ENCODE measurements at regions not wholly inside any gene's neighbourhood (a gene's known extent, or its start where the extent isn't known, plus 50 kb on each side); places are given as distances from the start of the nearest gene placed in this dataset.

DNA sequence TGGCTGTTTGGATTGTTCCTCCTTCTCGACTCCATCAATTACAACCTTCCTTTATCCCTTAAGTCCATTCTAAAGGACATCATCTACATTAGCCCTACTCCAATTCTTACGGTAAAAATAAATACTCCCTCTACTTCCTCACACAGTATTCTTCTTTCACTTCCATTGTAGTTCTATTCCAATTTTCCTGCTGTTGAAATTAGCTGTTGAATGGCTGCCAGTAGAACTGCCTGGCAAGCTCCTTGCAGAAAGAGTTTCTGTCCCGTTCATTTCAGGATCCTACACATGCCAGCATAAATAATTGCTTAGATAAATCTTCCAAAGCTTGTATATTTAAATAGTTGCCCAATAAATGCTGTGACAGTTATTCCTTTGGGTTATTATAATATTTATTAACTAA, 459.3 kb upstream of the TRIB2 start:
- no peak overlapping the region for H3K27ac Mint-ChIP-seq (ENCODE audit: unreplicated experiment)
- H3K27me3 Mint-ChIP-seq (ENCODE audit: unreplicated experiment) = no peaks in the 10 kb centered on the region
- H3K9me3 Mint-ChIP-seq (ENCODE audit: unreplicated experiment) = no peaks in the 10 kb centered on the region
- no peak overlapping the region for H3K4me3 Mint-ChIP-seq (ENCODE audit: unreplicated experiment)
- no peaks in the 10 kb centered on the region for H3K36me3 Mint-ChIP-seq (ENCODE audit: unreplicated experiment)
- DNase-seq = no peak
- TF ChIP-seq CTCF (IDR thresholded peaks at IDR 0.05; ENCODE audit: partially characterized antibody, unreplicated experiment) = no peak
- H3K4me1 Mint-ChIP-seq (ENCODE audit: low read depth, unreplicated experiment) = peaks cover 15% of the 10 kb centered on the region

- H3K36me3 Mint-ChIP-seq (ENCODE audit: unreplicated experiment) = no peaks in the 10 kb centered on the region
- no peaks in the 10 kb centered on the region for H3K27me3 Mint-ChIP-seq (ENCODE audit: unreplicated experiment)
- H3K4me1 Mint-ChIP-seq (ENCODE audit: low read depth, unreplicated experiment) = peaks cover 19% of the 10 kb centered on the region
- no peak overlapping the region for H3K27ac Mint-ChIP-seq (ENCODE audit: unreplicated experiment)
- H3K9me3 Mint-ChIP-seq (ENCODE audit: unreplicated experiment) = no peaks in the 10 kb centered on the region
- DNase-seq = no peak
- H3K4me3 Mint-ChIP-seq (ENCODE audit: unreplicated experiment) = no peak overlapping the region
- no peak for TF ChIP-seq CTCF (IDR thresholded peaks at IDR 0.05; ENCODE audit: partially characterized antibody, unreplicated experiment)
Observed at GRCh38 chr2:12259493-12259892, 457.2 kb upstream of the TRIB2 start.

- Mint-ChIP-seq H3K36me3 (ENCODE audit: unreplicated experiment) (no peaks in the 10 kb centered on the region), H3K27ac (ENCODE audit: unreplicated experiment) (peak overlapping the region; percentile 15), H3K4me1 (ENCODE audit: low read depth, unreplicated experiment) (peaks cover 19% of the 10 kb centered on the region), H3K4me3 (ENCODE audit: unreplicated experiment) (no peak overlapping the region), H3K9me3 (ENCODE audit: unreplicated experiment) (no peaks in the 10 kb centered on the region), H3K27me3 (ENCODE audit: unreplicated experiment) (no peaks in the 10 kb centered on the region)
- DNase-seq = peak; percentile 18
- TF ChIP-seq CTCF (IDR thresholded peaks at IDR 0.05; ENCODE audit: partially characterized antibody, unreplicated experiment) = no peak
Observed at GRCh38 chr2:12261986-12262680, 454.6 kb upstream of the TRIB2 start.

GRCh38 chr2:12262681-12263436, 453.9 kb upstream of the TRIB2 start:
- TF ChIP-seq CTCF (IDR thresholded peaks at IDR 0.05; ENCODE audit: partially characterized antibody, unreplicated experiment) = no peak
- no peaks in the 10 kb centered on the region for H3K9me3 Mint-ChIP-seq (ENCODE audit: unreplicated experiment)
- H3K4me1 Mint-ChIP-seq (ENCODE audit: low read depth, unreplicated experiment) = peaks cover 19% of the 10 kb centered on the region
- no peak overlapping the region for H3K27ac Mint-ChIP-seq (ENCODE audit: unreplicated experiment)
- no peak overlapping the region for H3K4me3 Mint-ChIP-seq (ENCODE audit: unreplicated experiment)
- no peak for DNase-seq
- no peaks in the 10 kb centered on the region for H3K27me3 Mint-ChIP-seq (ENCODE audit: unreplicated experiment)
- H3K36me3 Mint-ChIP-seq (ENCODE audit: unreplicated experiment) = no peaks in the 10 kb centered on the region

DNA sequence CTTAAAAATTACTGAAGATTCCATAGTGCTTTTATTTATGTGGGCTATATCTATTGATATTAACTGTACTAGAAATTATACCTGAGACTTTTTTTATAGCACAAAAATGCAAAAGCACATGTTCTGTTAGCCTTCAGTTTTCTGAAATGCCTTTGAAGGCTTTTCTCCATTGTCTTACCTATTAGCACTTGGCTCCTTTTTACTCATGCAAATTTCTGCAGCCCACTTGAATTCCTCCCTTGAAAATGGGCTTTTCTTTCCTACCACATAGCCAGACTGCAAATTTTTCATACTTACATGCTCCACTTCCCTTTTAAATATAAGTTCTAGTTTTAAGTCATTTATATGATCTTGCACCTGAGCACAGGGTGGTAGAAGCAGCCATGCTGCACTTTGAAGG, 453.0 kb upstream of the TRIB2 start:
- Mint-ChIP-seq H3K36me3 (ENCODE audit: unreplicated experiment) (no peaks in the 10 kb centered on the region), H3K9me3 (ENCODE audit: unreplicated experiment) (no peaks in the 10 kb centered on the region), H3K4me3 (ENCODE audit: unreplicated experiment) (no peak overlapping the region), H3K27me3 (ENCODE audit: unreplicated experiment) (no peaks in the 10 kb centered on the region), H3K27ac (ENCODE audit: unreplicated experiment) (no peak overlapping the region), H3K4me1 (ENCODE audit: low read depth, unreplicated experiment) (peaks cover 19% of the 10 kb centered on the region)
- DNase-seq = no peak
- no peak for TF ChIP-seq CTCF (IDR thresholded peaks at IDR 0.05; ENCODE audit: partially characterized antibody, unreplicated experiment)
